IMR-90 (cell line): ENCODE measurements at regions not wholly inside any gene's neighbourhood (a gene's known extent, or its start where the extent isn't known, plus 50 kb on each side); places are given as distances from the start of the nearest gene placed in this dataset.

ENCODE experiments used
- ATAC-seq: fragments of 200-7000 bp; cut with Tn5 transposase; 2 replicates; pipeline ENCODE4 v1.9.1; 2020; ENCODE audit warnings: low read depth, mild to moderate bottlenecking, moderate library complexity
- BruUV-seq: library from RNA; stranded (reverse); fragments of 400-500 nt; replicated peaks from 2 replicates; lab custom pipeline; 2021; lab: Mats Ljungman, UMichigan
- CTCF ChIA-PET: fragments of 300-600 bp; formaldehyde crosslinking; extraction: SDS; loops from one replicate; lab custom pipeline; 2021; ENCODE audit warnings: antibody characterized with exemption; lab: Yijun Ruan, JAX
- POLR2A ChIA-PET: fragments of 300-600 bp; sonication (Branson Sonifier 250); formaldehyde crosslinking; loops from one replicate; lab custom pipeline; 2022; ENCODE audit warnings: antibody characterized with exemption; ENCODE audit not compliant: unreplicated experiment; lab: Charles Lee
- DNase-seq: peaks from one replicate; pipeline ENCODE4 v3.0.0; 2013
- H2AFZ ChIP-seq: replicated peaks from 2 replicates; pipeline ENCODE3; 2013; ENCODE audit warnings: low read length, mild to moderate bottlenecking; ENCODE audit not compliant: poor library complexity
- H2AK5ac ChIP-seq: 2 replicates; pipeline ENCODE4 v1.6.1; 2013; ENCODE audit warnings: low read depth, low read length, inconsistent platforms
- H2AK9ac ChIP-seq: replicated peaks from 2 replicates; pipeline ENCODE3; 2013; ENCODE audit warnings: mild to moderate bottlenecking, low read depth, low read length, moderate library complexity; ENCODE audit not compliant: poor library complexity
- H2BK120ac ChIP-seq: 2 replicates; pipeline ENCODE4 v1.6.1; 2013; ENCODE audit warnings: low read depth, low read length, inconsistent platforms
- H2BK15ac ChIP-seq: 3 replicates; pipeline ENCODE4 v1.6.1; 2013; ENCODE audit warnings: low read depth, low read length, inconsistent platforms
- H2BK20ac ChIP-seq: 2 replicates; pipeline ENCODE4 v1.6.1; 2013; ENCODE audit warnings: low read depth, mild to moderate bottlenecking, inconsistent platforms, low read length, moderate library complexity
- H2BK5ac ChIP-seq: 2 replicates; pipeline ENCODE4 v1.6.1; 2013; ENCODE audit warnings: mild to moderate bottlenecking, low read depth, low read length, inconsistent platforms; ENCODE audit not compliant: poor library complexity, severe bottlenecking
- H3K14ac ChIP-seq: replicated peaks from 2 replicates; pipeline ENCODE4 v1.6.1; 2013; ENCODE audit warnings: low read depth, low read length, inconsistent platforms
- H3K18ac ChIP-seq: 2 replicates; pipeline ENCODE4 v1.6.1; 2013; ENCODE audit warnings: low read depth, low read length, control low read depth
- H3K23ac ChIP-seq: 2 replicates; pipeline ENCODE4 v1.6.1; 2013; ENCODE audit warnings: low read depth, low read length, inconsistent platforms
- H3K27ac ChIP-seq: 2 replicates; pipeline ENCODE4 v1.5.1; 2013; ENCODE audit warnings: mild to moderate bottlenecking, control low read depth, low read length; ENCODE audit not compliant: insufficient read depth
- H3K27me3 ChIP-seq: 2 replicates; pipeline ENCODE4 v1.6.1; 2013; ENCODE audit warnings: low read length; ENCODE audit not compliant: control insufficient read depth, insufficient read depth
- H3K36me3 ChIP-seq: 2 replicates; pipeline ENCODE4 v1.6.1; 2013; ENCODE audit warnings: low read length, mixed read lengths; ENCODE audit not compliant: control insufficient read depth, insufficient read depth
- H3K4ac ChIP-seq: 2 replicates; pipeline ENCODE4 v1.6.1; 2013; ENCODE audit warnings: low read depth, low read length, inconsistent platforms
- H3K4me1 ChIP-seq: 2 replicates; pipeline ENCODE4 v1.6.1; 2013; ENCODE audit warnings: low read length, mixed read lengths; ENCODE audit not compliant: control insufficient read depth, insufficient read depth
- H3K4me2 ChIP-seq: 2 replicates; pipeline ENCODE4 v1.6.1; 2013; ENCODE audit warnings: low read depth, mild to moderate bottlenecking, control low read depth, low read length, moderate library complexity
- H3K4me3 ChIP-seq: 2 replicates; pipeline ENCODE4 v1.5.1; 2013; ENCODE audit warnings: low read depth, mild to moderate bottlenecking, control low read depth, low read length, moderate library complexity; ENCODE audit not compliant: insufficient read depth
- H3K56ac ChIP-seq: 2 replicates; pipeline ENCODE4 v1.6.1; 2013; ENCODE audit warnings: low read length, inconsistent platforms; ENCODE audit not compliant: insufficient read depth; ENCODE audit errors: extremely low read depth
- H3K79me1 ChIP-seq, 2 experiments: 2 replicates each; pipeline ENCODE4 v1.6.1; 2013; ENCODE audit warnings: low read length in 2 of 2, inconsistent platforms in 1 of 2, low read depth in 1 of 2
- H3K9ac ChIP-seq: 2 replicates; pipeline ENCODE4 v1.6.1; 2013; ENCODE audit warnings: low read depth, low read length, control low read depth
- H3K9me1 ChIP-seq: 2 replicates; pipeline ENCODE4 v1.6.1; 2013; ENCODE audit warnings: low read length, inconsistent platforms; ENCODE audit not compliant: insufficient read depth
- H3K9me3 ChIP-seq: 2 replicates; pipeline ENCODE4 v1.6.1; 2013; ENCODE audit warnings: low read length; ENCODE audit not compliant: control insufficient read depth, insufficient read depth
- H4K20me1 ChIP-seq: 2 replicates; pipeline ENCODE4 v1.6.1; 2013; ENCODE audit warnings: low read length, inconsistent platforms; ENCODE audit not compliant: insufficient read depth
- H4K5ac ChIP-seq: 2 replicates; pipeline ENCODE4 v1.6.1; 2013; ENCODE audit warnings: mild to moderate bottlenecking, low read depth, low read length, control low read depth
- H4K8ac ChIP-seq, 2 experiments: 2 replicates each; pipeline ENCODE4 v1.6.1; 2013; ENCODE audit warnings: low read depth in 2 of 2, low read length in 2 of 2, control low read depth in 1 of 2, inconsistent platforms in 1 of 2
- H4K91ac ChIP-seq: 2 replicates; pipeline ENCODE4 v1.6.1; 2013; ENCODE audit warnings: low read depth, low read length, inconsistent platforms; ENCODE audit not compliant: insufficient read depth
- SMC3 ChIP-seq: fragments of 150-350 bp; IDR thresholded peaks from 2 replicates; pipeline ENCODE4 v1.6.1; 2016; ENCODE audit warnings: low read depth, mild to moderate bottlenecking, antibody characterized with exemption, low read length, moderate library complexity
- WGBS, 2 experiments: methylation state at CpG; one replicate each; pipeline versions ENCODE4 v1.1.5 to v1.1.7; 2013; ENCODE audit warnings: missing lambda C conversion rate in 2 of 2; ENCODE audit not compliant: insufficient read length in 1 of 2; ENCODE audit errors: extremely low coverage in 2 of 2; 5-methylcytosine and 5-hydroxymethylcytosine counted together
- dilution Hi-C: fragments of 300-500 bp; cut with HindIII; formaldehyde crosslinking; loops from one replicate; pipeline ENCODE4 v1.14.3; 2018; ENCODE audit warnings: low sequenced_read_pairs; ENCODE audit not compliant: unreplicated experiment
- in situ Hi-C: fragments of 300-500 bp; cut with MboI; formaldehyde crosslinking; loops from 3 replicates; pipeline ENCODE4 v1.14.3; 2019; ENCODE audit warnings: low sequenced_read_pairs, inconsistent platforms, mixed read lengths
- intact Hi-C: fragments of 100-400 bp; cut with micrococcal nuclease; formaldehyde crosslinking; loops from 2 replicates; pipeline ENCODE4 v1.10.0; 2022
- TF ChIP-seq, protein P1 (sequence below): conservative IDR thresholded peaks from 2 replicates; pipeline ENCODE4 v1.5.1; 2012; ENCODE audit warnings: mild to moderate bottlenecking, low read depth, low read length, improper control_type of control experiment
- TF ChIP-seq, protein P2 (sequence below): fragments of 150-350 bp; IDR thresholded peaks from 2 replicates; pipeline ENCODE4 v1.6.1; 2017; ENCODE audit warnings: mild to moderate bottlenecking, antibody characterized with exemption, low read length, low read depth

GRCh38 chr20:17161673-17162481, 65.0 kb upstream of the PCSK2 start:
- TF ChIP-seq, protein P1, sequence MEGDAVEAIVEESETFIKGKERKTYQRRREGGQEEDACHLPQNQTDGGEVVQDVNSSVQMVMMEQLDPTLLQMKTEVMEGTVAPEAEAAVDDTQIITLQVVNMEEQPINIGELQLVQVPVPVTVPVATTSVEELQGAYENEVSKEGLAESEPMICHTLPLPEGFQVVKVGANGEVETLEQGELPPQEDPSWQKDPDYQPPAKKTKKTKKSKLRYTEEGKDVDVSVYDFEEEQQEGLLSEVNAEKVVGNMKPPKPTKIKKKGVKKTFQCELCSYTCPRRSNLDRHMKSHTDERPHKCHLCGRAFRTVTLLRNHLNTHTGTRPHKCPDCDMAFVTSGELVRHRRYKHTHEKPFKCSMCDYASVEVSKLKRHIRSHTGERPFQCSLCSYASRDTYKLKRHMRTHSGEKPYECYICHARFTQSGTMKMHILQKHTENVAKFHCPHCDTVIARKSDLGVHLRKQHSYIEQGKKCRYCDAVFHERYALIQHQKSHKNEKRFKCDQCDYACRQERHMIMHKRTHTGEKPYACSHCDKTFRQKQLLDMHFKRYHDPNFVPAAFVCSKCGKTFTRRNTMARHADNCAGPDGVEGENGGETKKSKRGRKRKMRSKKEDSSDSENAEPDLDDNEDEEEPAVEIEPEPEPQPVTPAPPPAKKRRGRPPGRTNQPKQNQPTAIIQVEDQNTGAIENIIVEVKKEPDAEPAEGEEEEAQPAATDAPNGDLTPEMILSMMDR: no peak
- no peak for TF ChIP-seq SMC3
- TF ChIP-seq, protein P2, sequence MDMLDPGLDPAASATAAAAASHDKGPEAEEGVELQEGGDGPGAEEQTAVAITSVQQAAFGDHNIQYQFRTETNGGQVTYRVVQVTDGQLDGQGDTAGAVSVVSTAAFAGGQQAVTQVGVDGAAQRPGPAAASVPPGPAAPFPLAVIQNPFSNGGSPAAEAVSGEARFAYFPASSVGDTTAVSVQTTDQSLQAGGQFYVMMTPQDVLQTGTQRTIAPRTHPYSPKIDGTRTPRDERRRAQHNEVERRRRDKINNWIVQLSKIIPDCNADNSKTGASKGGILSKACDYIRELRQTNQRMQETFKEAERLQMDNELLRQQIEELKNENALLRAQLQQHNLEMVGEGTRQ: no peak
- H3K79me1 ChIP-seq: no peaks in the 10 kb centered on the region
- H2AFZ ChIP-seq: no peak overlapping the region
- H3K4ac ChIP-seq: no peak overlapping the region
- no peaks in the 10 kb centered on the region for H3K4me1 ChIP-seq
- H3K27ac ChIP-seq: no peak overlapping the region
- H3K27me3 ChIP-seq: no peaks in the 10 kb centered on the region
- no peaks in the 10 kb centered on the region for H3K9me3 ChIP-seq
- ATAC-seq (no peak), DNase-seq (no peak)
- H4K8ac ChIP-seq: no peak overlapping the region
- H3K18ac ChIP-seq: no peak overlapping the region
- no peak overlapping the region for H3K9ac ChIP-seq
- H3K14ac ChIP-seq: no peak overlapping the region
- in situ Hi-C loops (no loop called here), dilution Hi-C loops (no loop called here), intact Hi-C loops (no loop called here)
- H2AK5ac ChIP-seq: no peak overlapping the region
- no TSS peak for BruUV-seq
- 100% methylated on average over 1 of the region's 6 CpGs; no CpG with 5 or more reads in 1 of the 2 experiments for WGBS, 2 experiments
- H3K9me1 ChIP-seq: no peaks in the 10 kb centered on the region
- H4K5ac ChIP-seq: no peak overlapping the region
- no peaks in the 10 kb centered on the region for H3K36me3 ChIP-seq
- no peak overlapping the region for H4K91ac ChIP-seq
- H3K56ac ChIP-seq: no peak overlapping the region
- H2BK20ac ChIP-seq: no peak overlapping the region
- no peak overlapping the region for H2BK120ac ChIP-seq
- ChIA-PET CTCF (interaction anchor here (0.6 kb wide), 1 partner anchor 41 kb away, joined by 3 read pairs; no protein-coding TSS in a partner anchor), POLR2A (no interaction called here)
- no peak overlapping the region for H2BK5ac ChIP-seq
- H2AK9ac ChIP-seq: no peak overlapping the region
- H4K20me1 ChIP-seq: no peaks in the 10 kb centered on the region
- H3K23ac ChIP-seq: no peak overlapping the region
- H2BK15ac ChIP-seq: no peak overlapping the region
- no peak overlapping the region for H3K4me2 ChIP-seq
- no peak overlapping the region for H3K4me3 ChIP-seq
